Psoas muscle (tissue), 7 donors: ENCODE measurements at regions not wholly inside any gene's neighbourhood (a gene's known extent, or its start where the extent isn't known, plus 50 kb on each side); places are given as distances from the start of the nearest gene placed in this dataset.

Experiments
- ATAC-seq, 4 donors: fragments of 200-7000 bp; cut with Tn5 transposase; one replicate each; pipeline ENCODE4 v1.9.1; 2020; ENCODE audit warnings: moderate library complexity in 3 of 4, mild to moderate bottlenecking in 2 of 4
- DNase-seq, 2 donors: peaks; one replicate each; pipeline ENCODE4 v3.0.0-alpha.2; 2020
- H3K27ac ChIP-seq: fragments of 200-600 bp; one replicate; pipeline ENCODE4 v1.8.0; 2022
- H3K27me3 ChIP-seq, 3 donors: fragments of 200-600 bp in 1 of 3; one replicate each; pipeline versions ENCODE4 v1.6.1 to v1.8.0; 2013 to 2022; ENCODE audit warnings: low read length in 2 of 3, mild to moderate bottlenecking in 2 of 3, moderate library complexity in 1 of 3; ENCODE audit not compliant: insufficient read depth in 3 of 3
- H3K36me3 ChIP-seq, 2 donors: fragments of 200-600 bp in 1 of 2; one replicate each; pipeline versions ENCODE4 v1.6.1 to v1.8.0; 2013 to 2022; ENCODE audit warnings: low read depth in 1 of 2, mild to moderate bottlenecking in 1 of 2, moderate library complexity in 1 of 2; ENCODE audit not compliant: insufficient read depth in 1 of 2
- H3K4me1 ChIP-seq: fragments of 200-600 bp; one replicate; pipeline ENCODE4 v1.8.0; 2022
- H3K4me3 ChIP-seq: fragments of 200-600 bp; one replicate; pipeline ENCODE4 v1.8.0; 2022; ENCODE audit warnings: mild to moderate bottlenecking
- H3K9me3 ChIP-seq: fragments of 200-600 bp; one replicate; pipeline ENCODE4 v1.8.0; 2022
- CTCF ChIP-seq: fragments of 200-600 bp; IDR thresholded peaks from one replicate; pipeline ENCODE4 v1.8.0; 2022; ENCODE audit warnings: antibody characterized with exemption
- WGBS, 3 donors: extraction: QIAGEN DNeasy Blood & Tissue Kit; methylation state at CpG; one replicate each; pipeline versions ENCODE4 v1.1.6 to v1.1.7; 2013; 5-methylcytosine and 5-hydroxymethylcytosine counted together
- intact Hi-C, 2 donors: fragments of 100-400 bp; cut with DNase I; formaldehyde crosslinking; loops; one replicate each; pipeline versions ENCODE4 v1.11.0 to v1.14.2; 2022
- donor health status: healthy with polysubstance abuse.
- donor health status: DM: no; HTN: no; CAD: no; lungs with moderate emphysema.
- donor health status: Bipolar disorder and iron deficiency.
- donor health status: healthy.
- donor health status: DM: yes; HTN: yes; CAD: no.
- donor health status: DM: no; HTN: no; CAD: no.
- donor health status: DM: yes; HTN: yes; CAD: no.

GRCh38 chr9:90556897-90557675 lies 85.5 kb downstream of the DIRAS2 start:
- Histone ChIP-seq H3K4me1 (no peaks in the 10 kb centered on the region), H3K27ac (no peak overlapping the region), H3K36me3 (no peaks in the 10 kb centered on the region), H3K27me3 (no peaks in the 10 kb centered on the region), H3K4me3 (no peak overlapping the region), H3K9me3 (no peaks in the 10 kb centered on the region)
- intact Hi-C loops, result no loop called here
- no peak for ATAC-seq
- TF ChIP-seq CTCF, result no peak
- whole genome bisulfite sequencing, 3 donors, result 73 to 81% (median 77%) methylated on average over 5 of the region's 5 CpGs
- no peak for DNase-seq

- Histone ChIP-seq H3K27me3 (no peaks in the 10 kb centered on the region), H3K4me1 (no peaks in the 10 kb centered on the region), H3K4me3 (no peak overlapping the region), H3K9me3 (no peaks in the 10 kb centered on the region), H3K36me3 (no peaks in the 10 kb centered on the region), H3K27ac (no peak overlapping the region)
- TF ChIP-seq CTCF, result no peak
- no peak for DNase-seq
- intact Hi-C loops, result no loop called here
- ATAC-seq, result no peak
- WGBS, 3 donors, result 78 to 81% (median 79%) methylated on average over 9 of the region's 9 CpGs
Observed at GRCh38 chr9:90559075-90560073, 83.2 kb downstream of the DIRAS2 start.
